ENCODE measurements at regions not wholly inside any gene's neighbourhood (a gene's known extent, or its start where the extent isn't known, plus 50 kb on each side); places are given as distances from the start of the nearest gene placed in this dataset.

- no peaks in the 10 kb centered on the region for H3K79me1 ChIP-seq (ENCODE audit: insufficient read depth, low read depth, low read length, poor library complexity, severe bottlenecking)
- H3K9ac ChIP-seq (ENCODE audit: extremely low read depth, insufficient read length, low read length), result no peak overlapping the region
- H4K8ac ChIP-seq (replicated peaks; ENCODE audit: insufficient read length, low read depth, low read length), result no peak overlapping the region
- H4K91ac ChIP-seq (ENCODE audit: insufficient read length, low read depth, low read length), result no peak overlapping the region
- H2AK5ac ChIP-seq (ENCODE audit: insufficient read length, low read length), result no peak overlapping the region
- H2BK15ac ChIP-seq (ENCODE audit: low read depth, low read length), result no peak overlapping the region
- no CpG with 5 or more reads among the region's 2 CpGs for WGBS (ENCODE audit: extremely low coverage, insufficient read length, low lambda C conversion rate)
- H3K18ac ChIP-seq (ENCODE audit: insufficient read length, low read depth, low read length), result no peak overlapping the region
- H3K4me2 ChIP-seq (ENCODE audit: insufficient read depth, insufficient read length, low read length), result no peak overlapping the region
- no peaks in the 10 kb centered on the region for H3K23me2 ChIP-seq (ENCODE audit: insufficient read length, low read depth, low read length, poor library complexity, severe bottlenecking)
- TF ChIP-seq, protein P1, sequence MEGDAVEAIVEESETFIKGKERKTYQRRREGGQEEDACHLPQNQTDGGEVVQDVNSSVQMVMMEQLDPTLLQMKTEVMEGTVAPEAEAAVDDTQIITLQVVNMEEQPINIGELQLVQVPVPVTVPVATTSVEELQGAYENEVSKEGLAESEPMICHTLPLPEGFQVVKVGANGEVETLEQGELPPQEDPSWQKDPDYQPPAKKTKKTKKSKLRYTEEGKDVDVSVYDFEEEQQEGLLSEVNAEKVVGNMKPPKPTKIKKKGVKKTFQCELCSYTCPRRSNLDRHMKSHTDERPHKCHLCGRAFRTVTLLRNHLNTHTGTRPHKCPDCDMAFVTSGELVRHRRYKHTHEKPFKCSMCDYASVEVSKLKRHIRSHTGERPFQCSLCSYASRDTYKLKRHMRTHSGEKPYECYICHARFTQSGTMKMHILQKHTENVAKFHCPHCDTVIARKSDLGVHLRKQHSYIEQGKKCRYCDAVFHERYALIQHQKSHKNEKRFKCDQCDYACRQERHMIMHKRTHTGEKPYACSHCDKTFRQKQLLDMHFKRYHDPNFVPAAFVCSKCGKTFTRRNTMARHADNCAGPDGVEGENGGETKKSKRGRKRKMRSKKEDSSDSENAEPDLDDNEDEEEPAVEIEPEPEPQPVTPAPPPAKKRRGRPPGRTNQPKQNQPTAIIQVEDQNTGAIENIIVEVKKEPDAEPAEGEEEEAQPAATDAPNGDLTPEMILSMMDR (conservative IDR thresholded peaks at IDR 0.05), result no peak
- no peak for DNase-seq
- Mint-ChIP-seq H3K9me3 (no peaks in the 10 kb centered on the region), H3K4me1 (peaks cover 6 to 8% of the 10 kb centered on the region in 2 experiments; a peak in 3 of 4 replicates), H3K36me3 (ENCODE audit: insufficient read depth in 1 of 3, low read depth in 3 of 3) (no peaks in the 10 kb centered on the region), H3K4me3 (no peak overlapping the region), H3K27me3 (ENCODE audit: low read depth) (peaks cover 3% of the 10 kb centered on the region; the same call in 1 of the 2 replicates), H3K27ac (no peak overlapping the region)
- H4K5ac ChIP-seq (ENCODE audit: insufficient read length, low read depth, low read length), result no peak overlapping the region
- no peak overlapping the region for H3K27ac ChIP-seq (ENCODE audit: insufficient read length, low read depth, low read length)
- no peaks in the 10 kb centered on the region for H3K27me3 ChIP-seq (ENCODE audit: insufficient read depth, low read length)
- H3T11ph ChIP-seq (ENCODE audit: low read length), result no peak overlapping the region
- no peak overlapping the region for H3K56ac ChIP-seq (ENCODE audit: insufficient read length, low read depth, low read length)
- H2BK5ac ChIP-seq (ENCODE audit: insufficient read length, low read length), result no peak overlapping the region
- H2BK20ac ChIP-seq (ENCODE audit: low read depth, low read length, poor library complexity, severe bottlenecking), result no peak overlapping the region
- H3K4me1 ChIP-seq (ENCODE audit: insufficient read depth, low read length), result no peaks in the 10 kb centered on the region
- H3K14ac ChIP-seq (ENCODE audit: insufficient read depth, low read length), result no peak overlapping the region
- H3K23ac ChIP-seq (ENCODE audit: insufficient read length, low read depth, low read length), result no peak overlapping the region
- H3K9me3 ChIP-seq (ENCODE audit: control insufficient read depth, low read depth, low read length), result no peaks in the 10 kb centered on the region
- H2BK120ac ChIP-seq (ENCODE audit: low read depth, low read length, poor library complexity, severe bottlenecking), result no peak overlapping the region
- H3K79me2 ChIP-seq (ENCODE audit: insufficient read depth, low read length), result no peaks in the 10 kb centered on the region
- no peak overlapping the region for H3K4ac ChIP-seq (ENCODE audit: low read depth, low read length)
- H2BK12ac ChIP-seq (ENCODE audit: insufficient read length, low read depth, low read length), result no peak overlapping the region
- H2AFZ ChIP-seq (ENCODE audit: low read length), result no peak overlapping the region
- H4K20me1 ChIP-seq (ENCODE audit: control insufficient read depth, insufficient read depth, insufficient read length), result no peaks in the 10 kb centered on the region
Measured at GRCh38 chr6:90900034-90900433, 313.2 kb upstream of the MAP3K7 start.

Data from H9 (cell line).